NCI-H146 (cell line): ENCODE measurements at regions not wholly inside any gene's neighbourhood (a gene's known extent, or its start where the extent isn't known, plus 50 kb on each side); places are given as distances from the start of the nearest gene placed in this dataset.

ENCODE experiments used
- DNase-seq: peaks from one replicate; lab custom pipeline; 2025; lab: John Stamatoyannopoulos, UW

DNA sequence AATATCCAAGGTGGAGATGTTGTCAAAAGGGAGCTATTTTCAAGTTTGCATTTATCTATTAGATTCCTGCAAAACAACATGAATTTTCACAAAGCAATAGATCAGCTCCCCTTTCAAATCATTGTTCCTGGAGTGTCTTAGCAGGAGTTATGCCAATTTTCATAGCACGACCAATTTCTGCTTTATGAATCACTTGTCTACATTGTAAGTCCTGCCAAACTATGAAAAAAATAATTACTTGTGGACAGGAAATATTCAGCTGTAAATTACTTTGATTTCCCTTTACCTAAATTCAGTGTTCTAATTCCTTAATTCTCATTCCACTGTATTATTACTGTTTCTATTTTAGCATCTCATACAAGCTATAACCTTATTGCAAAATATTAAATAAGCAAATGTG is 1289.6 kb downstream of the NSUN3 start:
- no peak for DNase-seq

DNA sequence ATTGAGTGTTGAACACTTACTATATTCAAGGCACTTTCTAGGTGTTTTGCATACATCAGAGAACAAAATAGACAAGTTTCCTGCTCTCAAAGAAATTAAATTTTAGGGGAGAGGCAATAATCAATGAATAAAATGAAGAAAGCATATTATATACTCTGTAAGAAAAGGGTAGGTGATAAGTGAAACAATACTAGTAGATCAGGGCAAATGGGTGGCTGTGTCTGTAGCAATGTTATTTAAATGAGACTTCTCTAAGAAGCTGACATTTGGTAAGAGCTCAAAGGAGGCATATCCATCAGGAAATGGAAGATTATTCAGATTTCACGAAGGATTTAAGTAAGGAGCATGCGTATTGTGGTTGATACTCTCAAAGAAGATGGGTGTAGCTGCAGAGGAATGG is 1291.6 kb downstream of the NSUN3 start:
- no peak for DNase-seq

DNA sequence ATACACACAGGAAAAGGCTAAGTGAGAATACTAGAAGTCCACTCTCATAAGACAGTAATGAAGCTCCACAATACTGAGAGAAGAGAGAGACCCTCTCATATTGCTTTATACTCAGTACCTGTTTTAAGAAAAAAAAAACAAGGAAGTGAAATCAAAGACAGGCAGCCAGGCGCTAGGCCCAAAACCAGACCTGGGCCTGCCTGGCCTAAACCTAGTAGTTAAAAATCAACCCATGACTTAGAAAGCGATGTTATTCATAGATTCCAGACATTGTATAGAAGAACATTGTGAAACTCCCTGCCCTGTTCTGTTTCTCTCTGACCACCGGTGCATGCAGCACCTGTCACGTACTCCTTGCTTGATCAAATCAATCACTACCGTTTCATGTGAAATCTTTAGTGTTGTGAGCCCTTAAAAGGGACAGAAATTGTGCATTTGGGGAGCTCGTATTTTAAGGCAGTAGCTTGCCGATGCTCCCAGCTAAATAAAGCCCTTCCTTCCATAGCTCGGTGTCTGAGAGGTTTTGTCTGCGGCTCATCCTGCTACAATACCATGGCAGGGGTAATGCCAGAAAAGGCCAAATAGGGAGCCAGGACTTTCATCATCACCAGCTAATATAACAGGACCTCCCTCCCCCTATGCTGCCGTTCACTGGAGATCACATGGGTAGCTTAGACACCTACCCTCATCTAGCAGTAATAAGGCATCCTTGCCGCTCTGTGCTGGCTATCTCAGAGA is 1294.1 kb downstream of the NSUN3 start:
- no peak for DNase-seq

DNA sequence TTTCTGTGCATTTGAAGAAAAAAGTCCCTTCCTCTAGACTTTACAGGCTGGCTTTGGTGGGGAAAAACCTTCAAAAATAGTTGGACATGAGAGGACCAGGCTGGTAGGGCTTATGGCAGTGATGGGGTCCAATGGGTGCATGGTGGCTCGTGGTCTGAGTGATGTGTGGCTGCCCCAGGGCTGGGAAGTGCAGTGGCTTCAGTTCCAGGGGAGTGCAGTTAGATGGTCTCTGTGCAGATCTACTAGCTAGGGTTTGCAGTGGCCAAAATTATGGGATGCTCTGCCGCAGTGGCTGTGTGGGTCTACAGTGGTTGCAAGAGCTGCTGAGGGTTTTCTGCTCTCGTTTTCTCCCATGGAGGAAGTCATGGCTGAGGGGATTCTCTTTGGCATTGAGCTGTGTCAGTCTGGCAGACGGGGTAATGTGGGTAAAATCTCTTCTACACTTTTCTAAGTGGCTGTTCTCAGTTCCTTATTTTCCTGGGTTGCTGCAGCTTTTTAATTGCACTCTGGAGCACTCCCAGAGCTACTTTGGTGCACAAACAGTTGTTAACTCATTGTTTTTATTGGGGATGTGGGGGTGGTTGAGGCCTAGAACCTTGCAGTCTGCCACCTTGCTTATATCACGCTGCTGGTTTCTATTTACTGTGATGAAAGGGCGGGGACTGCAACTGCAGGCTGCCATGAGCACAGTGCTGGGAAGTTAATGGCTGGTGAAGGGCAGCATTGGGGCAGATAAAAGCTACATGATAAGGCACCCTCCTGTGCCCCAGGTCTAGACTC is 1324.6 kb downstream of the NSUN3 start:
- no peak for DNase-seq

DNA sequence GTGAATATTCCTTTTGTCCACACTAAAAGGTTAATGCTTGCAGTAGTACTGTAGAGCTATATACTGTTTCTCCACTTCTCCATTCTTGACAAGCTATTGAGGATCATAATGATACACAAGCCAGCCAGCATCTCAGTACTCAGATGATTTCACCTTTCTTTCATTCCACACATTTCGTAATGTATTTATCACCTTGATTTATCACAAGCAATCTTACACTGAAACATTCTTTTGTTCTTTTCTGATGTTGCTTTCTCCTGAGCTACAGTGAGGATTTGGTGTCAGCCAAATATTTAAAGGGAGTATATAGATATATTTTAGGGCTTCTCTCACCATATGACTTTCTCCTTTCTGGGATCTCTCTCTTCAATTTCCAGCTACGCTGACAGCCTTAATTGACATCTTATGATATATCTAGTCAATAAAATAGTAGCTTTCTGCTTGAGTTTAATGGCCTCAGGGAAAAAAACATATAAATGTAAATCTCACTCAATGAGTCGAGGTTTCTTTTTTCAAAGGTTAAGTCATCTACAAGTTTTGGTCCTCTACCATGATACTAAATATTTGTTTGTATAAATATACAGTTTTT is 1327.0 kb downstream of the NSUN3 start:
- DNase-seq = no peak

DNA sequence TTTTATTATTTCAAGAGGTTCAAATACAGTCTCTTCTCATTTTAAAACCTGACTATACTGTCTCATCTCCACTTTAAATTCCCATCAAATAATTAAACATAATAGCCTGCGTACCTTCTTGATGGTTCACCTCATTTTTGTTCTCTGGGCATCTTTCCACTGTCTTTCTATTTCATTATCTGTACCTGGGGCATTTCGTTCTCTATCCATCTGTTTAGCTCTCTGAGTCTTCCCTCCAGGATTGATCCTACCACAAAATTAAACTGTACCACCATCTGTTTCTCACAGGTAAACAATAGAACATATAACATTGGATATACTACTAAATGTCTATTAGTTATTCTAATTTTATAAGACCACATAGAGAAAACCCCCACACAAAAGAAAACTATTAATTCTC is 1331.4 kb downstream of the NSUN3 start:
- no peak for DNase-seq

DNA sequence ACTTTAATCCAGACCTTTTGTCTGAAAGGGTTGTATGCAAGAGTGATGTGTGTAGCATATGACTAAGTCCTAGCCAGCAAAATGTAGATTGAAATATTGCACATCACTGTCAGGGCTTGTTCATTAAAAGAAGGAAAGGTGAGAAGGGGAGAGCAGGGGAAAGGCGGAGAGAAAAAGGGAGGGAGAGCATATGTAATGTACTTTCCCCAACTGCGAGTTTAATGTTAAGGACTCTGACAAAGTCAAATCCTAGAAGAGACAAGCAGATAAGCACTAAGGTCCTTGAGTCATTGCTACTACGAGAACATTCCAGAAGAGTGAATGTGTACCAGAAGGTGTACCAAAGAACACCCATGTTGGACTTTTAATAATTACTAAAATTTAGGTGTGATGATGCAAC is 1336.7 kb downstream of the NSUN3 start:
- no peak for DNase-seq

DNA sequence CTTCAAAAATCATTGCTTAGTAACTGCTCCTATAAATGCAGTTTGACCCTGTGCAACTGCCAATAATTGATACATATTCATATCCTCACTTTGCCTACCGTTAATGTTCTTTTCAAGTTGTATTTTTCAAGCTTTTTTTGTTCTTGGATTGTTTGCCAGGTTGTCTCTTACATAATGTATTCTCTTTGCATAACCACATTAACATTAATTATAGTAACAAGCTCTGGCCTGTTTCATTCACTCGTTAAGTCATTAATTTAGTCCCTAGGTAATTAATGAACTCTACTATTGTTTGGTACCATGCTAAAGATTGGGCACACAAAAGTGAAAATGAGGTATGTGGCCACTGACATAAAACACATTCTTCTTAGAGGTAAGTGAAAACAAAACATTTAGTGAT is 1338.8 kb downstream of the NSUN3 start:
- no peak for DNase-seq

DNA sequence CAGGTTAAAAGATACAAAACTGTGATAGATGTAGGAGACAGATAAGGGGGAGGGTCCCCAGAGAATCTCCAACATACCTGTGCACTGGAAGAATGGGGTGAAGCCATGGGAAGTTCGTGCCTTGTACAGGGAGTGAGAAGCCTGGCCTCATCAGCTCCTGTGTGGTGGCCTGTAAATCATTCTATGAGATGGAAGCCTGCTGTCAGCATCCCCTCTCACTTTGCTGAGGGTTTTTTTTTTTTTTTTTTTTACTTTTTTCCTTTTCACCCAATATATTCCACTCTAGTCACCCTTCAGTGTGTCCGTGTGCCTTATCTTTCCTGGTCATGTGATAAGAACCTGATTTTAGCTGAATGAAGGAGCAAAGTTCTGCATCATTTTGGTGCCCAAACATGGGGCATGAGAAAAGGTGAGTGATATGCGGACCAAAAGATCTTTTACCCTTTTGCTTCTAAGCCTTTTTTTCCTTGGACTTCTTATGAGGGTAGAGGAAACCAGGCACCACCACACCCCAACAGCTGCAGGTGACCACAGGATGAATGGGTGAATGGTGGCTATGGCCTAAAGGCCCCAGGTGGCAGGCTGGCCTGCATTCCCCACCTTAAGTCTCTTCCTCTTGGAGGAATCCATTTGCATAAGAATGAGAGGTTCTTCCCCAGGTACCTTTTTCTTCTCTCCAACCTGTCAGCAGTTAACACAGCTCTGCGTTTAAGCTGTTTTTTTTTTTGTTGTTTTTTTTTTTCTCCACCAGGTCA is 1345.0 kb downstream of the NSUN3 start:
- no peak for DNase-seq

DNA sequence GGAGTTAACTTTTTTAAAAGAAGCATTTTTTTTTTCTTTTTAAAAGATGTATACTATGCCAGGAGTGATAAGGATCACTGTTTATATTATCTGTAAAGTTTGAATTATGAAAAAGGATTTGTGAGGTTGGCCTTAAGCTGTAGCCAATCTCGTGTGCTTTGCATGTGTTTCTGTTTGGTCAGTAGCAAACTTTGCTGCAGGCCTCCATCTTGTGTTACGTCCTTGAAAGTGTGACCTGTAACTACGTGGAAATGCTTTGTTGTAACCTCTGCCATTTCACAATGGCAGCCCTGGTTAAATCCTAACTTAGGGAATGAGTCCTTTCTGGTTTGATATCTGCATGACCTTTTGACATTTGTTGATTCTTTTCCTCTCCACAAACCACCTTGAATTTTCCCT is 1345.6 kb downstream of the NSUN3 start:
- no peak for DNase-seq

DNA sequence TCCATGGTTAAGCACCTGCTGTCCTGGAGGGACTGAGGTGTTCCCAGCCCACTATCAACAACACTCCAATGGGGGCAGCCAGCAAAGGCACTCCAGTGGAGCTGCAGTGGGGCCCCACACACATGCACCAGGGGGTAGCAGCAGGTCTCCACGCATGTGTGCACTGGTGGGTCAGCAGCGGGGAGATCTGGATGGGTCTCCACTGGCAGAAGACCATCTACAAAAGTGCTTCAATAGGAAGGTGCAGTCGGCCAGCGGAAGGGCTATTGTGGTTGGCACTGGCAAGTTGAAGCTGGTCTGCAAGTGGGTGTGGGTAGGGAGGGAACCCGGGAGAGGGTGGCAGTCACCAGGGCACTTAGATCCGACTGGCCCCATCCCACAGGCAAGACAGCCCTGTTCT is 1355.4 kb downstream of the NSUN3 start:
- DNase-seq = no peak

DNA sequence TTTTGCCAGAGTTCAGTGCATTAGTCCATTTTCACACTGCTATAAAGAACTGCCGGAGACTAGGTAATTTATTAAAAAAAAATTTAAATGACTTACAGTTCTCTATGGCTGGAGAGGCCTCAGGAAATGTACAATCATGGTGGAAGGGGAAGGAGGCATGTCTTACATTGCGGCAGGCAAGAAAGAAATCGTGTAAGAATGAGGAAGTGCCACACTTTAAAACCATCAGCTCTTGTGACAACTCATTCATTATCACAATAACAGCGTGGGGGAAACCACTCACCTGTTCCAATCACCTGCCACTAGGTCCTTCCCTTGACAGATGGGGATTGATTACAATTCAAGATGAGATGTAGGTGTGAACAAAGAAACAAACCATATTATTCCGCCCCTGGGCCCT is 1361.4 kb downstream of the NSUN3 start:
- DNase-seq = no peak

DNA sequence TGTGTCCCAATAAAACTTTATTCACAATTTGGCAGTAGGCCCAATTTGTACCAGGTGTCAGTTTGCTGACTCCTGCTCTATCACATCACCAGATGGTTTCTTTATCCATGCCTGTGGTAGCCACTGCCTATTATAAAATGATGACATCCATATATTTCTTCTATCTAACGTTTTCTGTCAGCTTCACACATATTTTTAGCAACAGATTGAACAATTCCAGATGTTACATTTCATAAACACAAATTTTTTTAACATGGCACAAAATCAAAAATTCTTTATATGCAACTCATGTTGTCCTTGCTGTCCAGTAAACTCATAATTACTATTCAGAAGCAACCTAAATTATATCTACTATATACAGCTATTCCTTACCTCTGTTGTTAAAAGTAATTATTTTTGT is 1371.6 kb downstream of the NSUN3 start:
- DNase-seq = no peak

DNA sequence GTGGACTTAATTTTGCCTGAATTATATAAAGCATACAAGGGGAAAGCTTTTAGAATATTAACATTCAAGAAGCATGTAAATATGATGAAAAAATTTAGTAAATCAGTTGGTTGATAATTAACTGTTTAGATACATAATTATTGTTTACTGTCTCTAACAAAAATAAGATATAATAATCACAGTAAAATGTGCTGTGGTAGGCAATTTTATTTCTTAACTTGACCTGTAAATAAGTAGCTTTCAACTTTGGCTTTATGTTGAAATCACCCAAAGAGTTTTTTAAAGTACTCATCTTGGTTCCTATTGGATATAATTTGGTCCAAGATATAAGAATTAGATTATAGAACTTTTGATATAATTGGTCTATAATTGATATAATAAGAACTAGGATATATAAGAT is 1374.5 kb downstream of the NSUN3 start:
- no peak for DNase-seq

DNA sequence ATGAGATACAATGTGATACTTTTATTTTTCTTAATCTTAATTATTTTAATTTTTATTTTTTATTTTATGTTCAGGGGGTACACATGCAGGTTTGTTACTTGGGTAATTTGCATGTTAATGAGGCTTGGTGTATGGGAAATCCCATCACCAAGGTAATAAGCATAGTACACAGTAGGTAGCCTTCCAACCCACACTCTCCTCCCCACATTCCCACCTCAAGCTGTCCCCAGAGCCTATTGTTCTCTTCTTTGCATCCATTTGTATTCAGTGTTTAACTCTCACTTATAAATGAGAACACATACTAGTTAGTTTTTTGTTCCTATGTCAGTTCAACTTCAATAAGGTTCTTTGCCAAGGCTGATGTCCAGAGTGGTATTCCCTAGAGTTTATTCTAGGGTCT is 1375.4 kb downstream of the NSUN3 start:
- DNase-seq = no peak

DNA sequence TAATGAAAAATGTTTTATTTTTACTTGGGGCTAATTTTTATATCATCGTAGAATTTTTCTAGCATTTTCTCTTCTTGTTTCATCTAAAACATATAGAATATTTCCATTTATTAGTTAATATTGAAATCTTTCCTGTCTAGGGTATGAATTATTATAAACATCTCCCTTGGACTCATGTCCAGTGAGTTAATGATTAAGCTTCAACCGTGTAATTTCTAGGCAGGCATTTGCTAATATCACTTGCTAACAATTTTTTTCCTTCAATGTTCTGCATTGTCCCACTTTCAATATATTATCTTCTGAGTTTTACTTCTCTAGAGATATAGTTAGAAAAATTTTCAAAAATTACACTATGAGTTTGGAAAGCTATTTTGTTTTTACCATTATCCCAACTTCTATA is 1371.6 kb upstream of the EPHA6 start:
- DNase-seq = no peak

DNA sequence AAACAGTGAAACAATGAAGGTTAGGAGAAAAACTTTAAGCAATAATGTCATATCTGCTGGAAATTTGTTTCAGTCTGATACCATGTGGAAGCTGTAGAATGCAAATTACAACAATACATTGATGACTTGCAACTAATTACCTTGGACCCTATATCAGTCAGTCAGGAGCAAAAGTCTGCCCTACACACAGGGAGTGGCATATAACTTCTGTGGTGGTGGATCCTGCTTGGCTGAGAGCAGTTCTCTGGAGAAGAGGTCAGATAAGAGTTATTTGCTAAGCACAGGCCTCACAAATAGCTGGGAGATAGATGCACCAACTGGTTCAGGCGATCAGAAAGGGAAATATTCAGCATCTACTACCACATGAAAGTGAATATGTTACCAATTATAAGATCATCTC is 1364.6 kb upstream of the EPHA6 start:
- no peak for DNase-seq

DNA sequence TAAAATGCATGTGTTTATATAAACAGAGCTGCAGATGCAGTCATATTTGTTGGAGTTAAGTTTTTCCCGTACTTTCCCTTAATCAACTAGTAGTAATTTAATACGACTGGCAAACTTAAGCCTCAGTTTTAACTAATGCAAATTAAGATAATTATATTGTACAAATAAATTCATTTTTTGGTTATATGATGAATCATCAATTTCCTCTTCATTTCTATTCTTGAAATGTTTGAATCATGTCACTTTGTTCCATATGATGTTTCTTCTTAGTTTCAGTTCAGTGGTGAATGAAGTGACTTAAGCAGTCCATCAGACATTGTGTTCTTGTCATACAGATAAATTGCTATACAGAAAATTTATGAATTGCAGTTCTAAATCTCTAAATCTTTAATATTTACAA is 1361.2 kb upstream of the EPHA6 start:
- no peak for DNase-seq

DNA sequence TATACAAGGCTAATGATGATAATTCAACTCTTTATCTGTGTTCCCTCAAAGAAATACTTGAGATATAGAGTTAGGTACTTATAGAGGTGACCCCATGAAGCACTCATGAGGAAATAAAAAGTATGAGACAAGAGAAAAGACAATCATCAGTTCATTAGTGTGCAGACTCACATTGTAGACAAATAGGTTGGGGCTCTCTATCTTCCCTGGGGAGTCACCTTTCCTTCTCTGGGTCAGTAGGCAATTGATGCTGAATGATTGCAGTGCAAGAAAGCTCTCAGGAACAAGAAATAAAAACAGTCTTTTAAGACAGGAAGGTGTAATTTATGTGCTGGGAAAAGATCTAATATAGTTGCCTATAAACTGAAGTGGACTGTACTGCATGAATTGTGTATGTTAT is 1357.6 kb upstream of the EPHA6 start:
- DNase-seq = no peak

DNA sequence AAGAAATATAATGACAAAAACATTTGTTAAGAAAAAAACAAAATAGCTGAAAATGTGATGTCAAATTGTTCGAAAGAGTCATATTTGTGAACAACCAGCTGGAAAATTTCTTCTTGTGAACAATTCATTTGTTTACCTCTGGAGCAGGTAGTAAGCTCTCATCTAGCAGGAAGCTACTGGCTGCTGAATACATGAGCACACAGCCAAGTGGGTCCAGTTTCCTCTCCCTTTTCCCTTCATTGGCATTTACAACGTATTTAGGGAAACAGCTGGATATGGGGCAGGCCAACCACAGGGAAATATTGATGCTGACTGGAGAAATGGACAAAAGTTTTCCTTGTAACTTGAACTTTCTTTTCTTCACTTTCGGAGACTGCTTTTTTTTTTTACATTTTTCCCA is 1354.7 kb upstream of the EPHA6 start:
- DNase-seq = no peak

DNA sequence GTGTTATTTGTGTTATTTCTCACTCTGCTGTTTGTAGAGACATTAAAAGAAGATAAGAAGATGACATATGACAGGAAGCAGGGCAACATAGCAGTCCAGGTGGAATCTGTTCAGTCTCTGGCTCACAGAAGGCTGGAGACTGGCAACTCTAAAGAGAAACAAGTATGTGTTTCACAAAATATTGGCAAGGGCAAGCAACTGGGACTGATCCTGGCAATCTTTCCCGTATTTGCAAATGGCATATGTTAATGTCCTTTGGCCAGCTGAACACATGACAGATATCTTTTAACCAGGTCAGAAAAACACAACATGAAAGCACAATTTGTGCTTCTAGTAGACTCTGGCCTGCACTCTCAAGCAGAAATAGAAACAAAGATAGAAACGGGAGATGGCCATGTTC is 1354.1 kb upstream of the EPHA6 start:
- DNase-seq = no peak

DNA sequence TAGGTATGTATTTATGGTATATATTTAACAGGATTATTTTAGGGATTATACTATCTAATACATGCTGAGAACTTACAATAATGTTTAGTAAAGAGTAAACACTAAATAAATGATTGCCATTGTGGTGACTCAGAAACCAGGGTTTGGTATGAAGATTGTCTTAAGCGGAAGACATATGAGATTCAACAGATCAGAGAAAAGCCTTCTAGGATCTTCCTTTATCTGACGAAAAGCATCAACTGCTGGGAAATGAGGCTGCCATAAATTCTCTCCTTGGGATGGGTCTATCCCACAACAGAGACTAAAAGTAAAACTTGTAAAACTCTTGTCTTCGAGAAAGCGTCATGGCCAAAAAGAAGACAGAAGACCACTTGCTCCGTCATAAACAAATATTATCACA is 1352.2 kb upstream of the EPHA6 start:
- DNase-seq = no peak

DNA sequence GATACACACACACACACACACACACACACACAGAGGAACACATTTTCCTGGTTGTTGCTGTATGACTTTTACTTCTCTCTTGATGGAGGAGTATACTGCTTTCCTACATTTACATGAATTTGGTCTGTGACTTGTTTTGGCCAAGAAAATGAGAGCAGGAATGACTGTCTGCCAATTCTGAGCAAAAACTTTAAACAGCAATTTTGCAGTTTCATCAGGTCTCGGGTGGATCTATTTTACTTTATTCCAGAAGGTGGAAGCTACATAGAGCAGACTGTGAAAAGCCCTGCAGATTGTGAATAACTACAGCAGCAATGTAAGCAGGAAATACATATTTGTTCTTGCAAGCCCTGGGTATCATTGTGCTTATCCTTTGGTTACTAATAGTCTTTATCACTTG is 1350.0 kb upstream of the EPHA6 start:
- DNase-seq = no peak
